CD14-positive monocyte (primary cell): ENCODE measurements at regions not wholly inside any gene's neighbourhood (a gene's known extent, or its start where the extent isn't known, plus 50 kb on each side); places are given as distances from the start of the nearest gene placed in this dataset.

ENCODE experiments used
- DNase-seq, 3 donors: peaks; one replicate each; pipeline ENCODE4 v3.0.0-alpha.2; 2011 to 2022
- H2AFZ ChIP-seq: 2 replicates; pipeline ENCODE4 v1.6.0; 2012; ENCODE audit warnings: mild to moderate bottlenecking, low read depth, low read length, inconsistent platforms; ENCODE audit not compliant: insufficient read depth, poor library complexity, severe bottlenecking
- H3K27ac ChIP-seq, 2 donors: 1 replicate in 1 of 2; 2 replicates in 1 of 2; pipeline ENCODE4 v1.5.1; 2012 to 2013; ENCODE audit warnings: low read length in 2 of 2, control low read depth in 1 of 2, inconsistent platforms in 1 of 2, low read depth in 1 of 2, mild to moderate bottlenecking in 1 of 2
- H3K27me3 ChIP-seq, 2 donors: one replicate each; pipeline versions ENCODE4 v1.6.0 to v1.6.1; 2011 to 2013; ENCODE audit warnings: low read length in 2 of 2; ENCODE audit not compliant: control insufficient read depth in 2 of 2, insufficient read depth in 2 of 2
- H3K36me3 ChIP-seq, 2 donors: replicated peaks in 1 of 2; 1 replicate in 1 of 2; 2 replicates in 1 of 2; pipeline versions ENCODE4 v1.5.1 to v1.6.1; 2012 to 2013; ENCODE audit warnings: low read length in 2 of 2, control low read depth in 1 of 2, inconsistent platforms in 1 of 2, mild to moderate bottlenecking in 1 of 2; ENCODE audit not compliant: insufficient read depth in 2 of 2, control insufficient read depth in 1 of 2
- H3K4me1 ChIP-seq, 2 donors: 1 replicate in 1 of 2; 2 replicates in 1 of 2; pipeline versions ENCODE4 v1.5.1 to v1.6.1; 2012 to 2013; ENCODE audit warnings: low read length in 2 of 2, control low read depth in 1 of 2, inconsistent platforms in 1 of 2, mild to moderate bottlenecking in 1 of 2, moderate library complexity in 1 of 2; ENCODE audit not compliant: insufficient read depth in 2 of 2, control insufficient read depth in 1 of 2
- H3K4me2 ChIP-seq: replicated peaks from 2 replicates; pipeline ENCODE3; 2012; ENCODE audit warnings: low read length, moderate library complexity, mild to moderate bottlenecking; ENCODE audit not compliant: poor library complexity, severe bottlenecking; ENCODE audit errors: extremely low read depth
- H3K4me3 ChIP-seq, 3 experiments: fragments of 200-600 bp in 1 of 3; sonication (generic) in 1 of 3; replicated peaks in 1 of 3; 1 replicate in 2 of 3; 2 replicates in 1 of 3; pipeline ENCODE4 v1.5.1; 2011 to 2013; ENCODE audit warnings: low read length in 3 of 3, mild to moderate bottlenecking in 3 of 3, control low read depth in 2 of 3, low read depth in 2 of 3, inconsistent platforms in 1 of 3, moderate library complexity in 1 of 3
- H3K79me2 ChIP-seq: 2 replicates; pipeline ENCODE4 v1.6.0; 2012; ENCODE audit warnings: mild to moderate bottlenecking, control low read depth, inconsistent platforms, low read length, moderate library complexity; ENCODE audit not compliant: insufficient read depth
- H3K9ac ChIP-seq: 2 replicates; pipeline ENCODE4 v1.6.0; 2017; ENCODE audit warnings: low read length, mild to moderate bottlenecking; ENCODE audit not compliant: insufficient read depth, poor library complexity, severe bottlenecking
- H3K9me3 ChIP-seq, 2 donors: replicated peaks in 1 of 2; 1 replicate in 1 of 2; 2 replicates in 1 of 2; pipeline versions ENCODE4 v1.5.1 to v1.6.1; 2012 to 2013; ENCODE audit warnings: low read length in 2 of 2, control low read depth in 1 of 2; ENCODE audit not compliant: control insufficient read depth in 1 of 2, insufficient read depth in 1 of 2
- H4K20me1 ChIP-seq: 2 replicates; pipeline ENCODE4 v1.6.0; 2012; ENCODE audit warnings: mild to moderate bottlenecking, low read length, control low read depth, moderate library complexity; ENCODE audit not compliant: insufficient read depth
- H3K27ac Mint-ChIP-seq, 7 donors: one replicate each; pipeline ENCODE4 v1.8.0; 2020; ENCODE audit warnings: mild to moderate bottlenecking in 7 of 7, mixed read lengths in 7 of 7, moderate library complexity in 6 of 7, inconsistent platforms in 2 of 7
- H3K27me3 Mint-ChIP-seq, 3 donors: one replicate each; pipeline ENCODE4 v1.8.0; 2021 to 2022; ENCODE audit warnings: low read depth in 3 of 3, mild to moderate bottlenecking in 3 of 3, mixed read lengths in 3 of 3, moderate library complexity in 3 of 3, inconsistent platforms in 1 of 3
- H3K36me3 Mint-ChIP-seq, 2 donors: one replicate each; pipeline ENCODE4 v1.8.0; 2020; ENCODE audit warnings: mixed read lengths in 2 of 2, inconsistent platforms in 1 of 2, mild to moderate bottlenecking in 1 of 2
- H3K4me1 Mint-ChIP-seq: one replicate; pipeline ENCODE4 v1.8.0; 2020; ENCODE audit warnings: mild to moderate bottlenecking, mixed read lengths
- H3K4me3 Mint-ChIP-seq, 2 donors: one replicate each; pipeline ENCODE4 v1.8.0; 2020; ENCODE audit warnings: mild to moderate bottlenecking in 2 of 2, mixed read lengths in 2 of 2, moderate library complexity in 1 of 2
- H3K9me3 Mint-ChIP-seq, 7 donors: one replicate each; pipeline ENCODE4 v1.8.0; 2020 to 2022; ENCODE audit warnings: mixed read lengths in 7 of 7, mild to moderate bottlenecking in 6 of 7, moderate library complexity in 6 of 7, inconsistent platforms in 2 of 7
- WGBS: methylation state at CpG from one replicate; pipeline ENCODE4 v1.1.5; 2013; ENCODE audit warnings: missing lambda C conversion rate; ENCODE audit not compliant: insufficient coverage; 5-methylcytosine and 5-hydroxymethylcytosine counted together
- intact Hi-C, 2 donors: fragments of 100-400 bp; cut with micrococcal nuclease; formaldehyde crosslinking; loops; one replicate each; pipeline versions ENCODE4 v1.15.0 to v1.15.1; 2023
- TF ChIP-seq, protein P1 (sequence below): fragments of 200-600 bp; IDR thresholded peaks from one replicate; pipeline ENCODE4 v1.8.0; 2022; ENCODE audit warnings: antibody characterized with exemption, mild to moderate bottlenecking

GRCh38 chr4:45442466-45442865 lies 681.4 kb downstream of the GABRG1 start:
- no peak overlapping the region for H3K27ac ChIP-seq
- WGBS: 71% methylated on average over 1 of the region's 1 CpG
- DNase-seq: no peak
- no peak overlapping the region for H3K4me3 ChIP-seq
- H3K27ac Mint-ChIP-seq: no peak overlapping the region
- H3K4me3 Mint-ChIP-seq: no peak overlapping the region
- no peak overlapping the region for H2AFZ ChIP-seq
- H3K4me2 ChIP-seq: no peak overlapping the region
- H3K36me3 ChIP-seq: no peaks in the 10 kb centered on the region
- H3K4me1 Mint-ChIP-seq: no peaks in the 10 kb centered on the region
- H4K20me1 ChIP-seq: no peaks in the 10 kb centered on the region
- intact Hi-C loops: no loop called here
- H3K36me3 Mint-ChIP-seq: no peaks in the 10 kb centered on the region
- H3K9ac ChIP-seq: no peak overlapping the region
- no peaks in the 10 kb centered on the region for H3K79me2 ChIP-seq
- H3K27me3 ChIP-seq: no peaks in the 10 kb centered on the region
- H3K4me1 ChIP-seq: no peaks in the 10 kb centered on the region
- no peaks in the 10 kb centered on the region for H3K9me3 Mint-ChIP-seq
- TF ChIP-seq, protein P1, sequence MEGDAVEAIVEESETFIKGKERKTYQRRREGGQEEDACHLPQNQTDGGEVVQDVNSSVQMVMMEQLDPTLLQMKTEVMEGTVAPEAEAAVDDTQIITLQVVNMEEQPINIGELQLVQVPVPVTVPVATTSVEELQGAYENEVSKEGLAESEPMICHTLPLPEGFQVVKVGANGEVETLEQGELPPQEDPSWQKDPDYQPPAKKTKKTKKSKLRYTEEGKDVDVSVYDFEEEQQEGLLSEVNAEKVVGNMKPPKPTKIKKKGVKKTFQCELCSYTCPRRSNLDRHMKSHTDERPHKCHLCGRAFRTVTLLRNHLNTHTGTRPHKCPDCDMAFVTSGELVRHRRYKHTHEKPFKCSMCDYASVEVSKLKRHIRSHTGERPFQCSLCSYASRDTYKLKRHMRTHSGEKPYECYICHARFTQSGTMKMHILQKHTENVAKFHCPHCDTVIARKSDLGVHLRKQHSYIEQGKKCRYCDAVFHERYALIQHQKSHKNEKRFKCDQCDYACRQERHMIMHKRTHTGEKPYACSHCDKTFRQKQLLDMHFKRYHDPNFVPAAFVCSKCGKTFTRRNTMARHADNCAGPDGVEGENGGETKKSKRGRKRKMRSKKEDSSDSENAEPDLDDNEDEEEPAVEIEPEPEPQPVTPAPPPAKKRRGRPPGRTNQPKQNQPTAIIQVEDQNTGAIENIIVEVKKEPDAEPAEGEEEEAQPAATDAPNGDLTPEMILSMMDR: no peak
- no peaks in the 10 kb centered on the region for H3K27me3 Mint-ChIP-seq
- H3K9me3 ChIP-seq: no peaks in the 10 kb centered on the region

- Mint-ChIP-seq H3K27ac (no peak overlapping the region), H3K9me3 (peaks cover 0 to 2% (median 0%) of the 10 kb centered on the region in 7 donors), H3K4me3 (no peak overlapping the region), H3K4me1 (no peaks in the 10 kb centered on the region), H3K36me3 (no peaks in the 10 kb centered on the region), H3K27me3 (no peaks in the 10 kb centered on the region)
- no peak for DNase-seq
- Histone ChIP-seq H2AFZ (no peak overlapping the region), H4K20me1 (no peaks in the 10 kb centered on the region), H3K79me2 (no peaks in the 10 kb centered on the region), H3K27me3 (no peaks in the 10 kb centered on the region), H3K4me3 (no peak overlapping the region), H3K9me3 (no peaks in the 10 kb centered on the region), H3K4me1 (no peaks in the 10 kb centered on the region), H3K36me3 (no peaks in the 10 kb centered on the region), H3K4me2 (no peak overlapping the region), H3K9ac (no peak overlapping the region), H3K27ac (no peak overlapping the region)
- intact Hi-C loops: no loop called here
- TF ChIP-seq, protein P1: no peak
- no CpG with 5 or more reads among the region's 2 CpGs for WGBS
Measured at GRCh38 chr4:45438047-45438446, 685.8 kb downstream of the GABRG1 start.
